SK-MEL-5 (cell line): ENCODE measurements at regions not wholly inside any gene's neighbourhood (a gene's known extent, or its start where the extent isn't known, plus 50 kb on each side); places are given as distances from the start of the nearest gene placed in this dataset.
A peak's percentile ranks its signal among the peaks of the same experiment; 100 is the strongest.

Experiments
- DNase-seq: peaks from one replicate; pipeline ENCODE4 v3.0.0-alpha.2; 2016; ENCODE audit warnings: low read depth, low spot score
- in situ Hi-C: cut with HindIII; loops from 2 replicates; pipeline ENCODE4 v1.10.0; 2016; ENCODE audit warnings: low sequenced_read_pairs, high pct_unique_total_duplicates, low pct_unique_long_range_greater_than_20kb

- in situ Hi-C loops, result no loop called here
Measured at GRCh38 chr6:37102299-37103168, 67.4 kb upstream of the PIM1 start.

GRCh38 chr6:37103169-37104039 lies 66.5 kb upstream of the PIM1 start:
- no peak for DNase-seq
- in situ Hi-C loops, result no loop called here

More at GRCh38 chr6:37102299-37103168, 67.4 kb upstream of the PIM1 start:
- DNase-seq, result peak; percentile 61

GRCh38 chr6:37104824-37105147 lies 65.2 kb upstream of the PIM1 start:
- no peak for DNase-seq
- in situ Hi-C loops, result no loop called here

DNA sequence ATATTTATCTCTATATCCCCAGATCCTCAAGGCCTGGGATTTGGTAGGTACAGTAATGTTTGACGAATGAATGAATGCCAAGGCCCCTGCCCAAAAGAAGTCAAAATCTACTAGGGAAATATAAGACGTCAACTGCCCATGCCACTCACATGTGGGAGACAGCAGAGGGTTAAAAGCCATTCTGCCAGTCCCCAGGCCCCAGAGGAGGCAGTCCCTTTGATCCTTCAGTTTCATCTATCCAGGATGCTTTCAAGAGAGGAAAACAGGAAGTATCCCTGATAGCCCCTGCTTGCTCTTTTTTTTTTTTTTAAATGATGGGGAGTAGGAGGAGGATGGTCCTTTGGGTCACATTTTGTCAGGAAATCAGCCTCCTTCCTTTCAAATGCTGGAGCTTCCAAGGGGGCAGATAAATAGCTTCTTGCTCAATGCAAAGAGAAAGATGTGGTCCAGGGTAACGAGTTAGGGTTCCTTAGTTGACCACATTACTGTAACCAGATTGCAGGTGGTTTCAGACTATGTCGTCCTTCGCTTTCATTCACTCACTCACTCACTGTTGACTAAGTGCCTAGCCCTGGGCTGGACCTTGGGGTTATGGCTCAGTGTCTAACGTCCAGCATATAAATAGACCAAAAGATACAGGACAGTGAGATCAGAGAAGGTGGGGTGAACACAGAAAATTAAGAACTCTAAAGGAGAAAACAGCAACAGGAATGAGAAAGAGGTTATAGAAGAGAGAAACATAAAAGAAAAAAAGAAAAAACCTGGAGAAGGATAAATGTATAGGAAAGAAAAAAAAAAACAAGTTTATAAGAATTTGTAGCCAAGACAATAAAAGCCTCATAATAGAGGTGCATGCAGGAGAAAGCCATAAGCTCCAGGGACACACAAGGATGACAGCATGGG lies 64.6 kb upstream of the PIM1 start:
- no peak for DNase-seq

GRCh38 chr6:37106051-37106363 lies 63.9 kb upstream of the PIM1 start:
- in situ Hi-C loops, result no loop called here
- DNase-seq, result no peak

More for the DNA sequence above, 64.6 kb upstream of the PIM1 start:
- in situ Hi-C loops, result no loop called here

DNA sequence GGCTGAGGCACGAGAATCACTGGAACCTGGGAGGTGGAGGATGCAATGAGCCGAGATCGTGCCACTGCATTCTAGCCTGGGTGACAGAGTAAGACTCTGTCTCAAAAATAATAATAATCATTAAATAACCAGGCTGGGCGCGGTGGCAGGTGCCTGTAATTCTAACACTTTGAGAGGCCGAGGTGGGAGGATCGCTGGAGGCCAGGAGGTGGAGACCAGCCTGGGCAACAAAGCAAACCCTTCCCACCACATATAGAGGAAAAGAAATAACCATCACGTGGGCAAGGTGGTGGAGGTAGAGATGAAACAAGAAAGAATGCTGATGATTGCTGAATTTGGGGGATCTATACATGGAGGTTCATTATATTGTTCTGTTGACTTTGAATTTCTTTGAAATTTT lies 63.4 kb upstream of the PIM1 start:
- in situ Hi-C loops, result no loop called here
- DNase-seq, result no peak

GRCh38 chr6:37106982-37107491 lies 62.9 kb upstream of the PIM1 start:
- in situ Hi-C loops, result no loop called here
- no peak for DNase-seq

- in situ Hi-C loops, result no loop called here
- DNase-seq, result peak; percentile 34
Measured at GRCh38 chr6:37109714-37110499, 60.0 kb upstream of the PIM1 start.

DNA sequence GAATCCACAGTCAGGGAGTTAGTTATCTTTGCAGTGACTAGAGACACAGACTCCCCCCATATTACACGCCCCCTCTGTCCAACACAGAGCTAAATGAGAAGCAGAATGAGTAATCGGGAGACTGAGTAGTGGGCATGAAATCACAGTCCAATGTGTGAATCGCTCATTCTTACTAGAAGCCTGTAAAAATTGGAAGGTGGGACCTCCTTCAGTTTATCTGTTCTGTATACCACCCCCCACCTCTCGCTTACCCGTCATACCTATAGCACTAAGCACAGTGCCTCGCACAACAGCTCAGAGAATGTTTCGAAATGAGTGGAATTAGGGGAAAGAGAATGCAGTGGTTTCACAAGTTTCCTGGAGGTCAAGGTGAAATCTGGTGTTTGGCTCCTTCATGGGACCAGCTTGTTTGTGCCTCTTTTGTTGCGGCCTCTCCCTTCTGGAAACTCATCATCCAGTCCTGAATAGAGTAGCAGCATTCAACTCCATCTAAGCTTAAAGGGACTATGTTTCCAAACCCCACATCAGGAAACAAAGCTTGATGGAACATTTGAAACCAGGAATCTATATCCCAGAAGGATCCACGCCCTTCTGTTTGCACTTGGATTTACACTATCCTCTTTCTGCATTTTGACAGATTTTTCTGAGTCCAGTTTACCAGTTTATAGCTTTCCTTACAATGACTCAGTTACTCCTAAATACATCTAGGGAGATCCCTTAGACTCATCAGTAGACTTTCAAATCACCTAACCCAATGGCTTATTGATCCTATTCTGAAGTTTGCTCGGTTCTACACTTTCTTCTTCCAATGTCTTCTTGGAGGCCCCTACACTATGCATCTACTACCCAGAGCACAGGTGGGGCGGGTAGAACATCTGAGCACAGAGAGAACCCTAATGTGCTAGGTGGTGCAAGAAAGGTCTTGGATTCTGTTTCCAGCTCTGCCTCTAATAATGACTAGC lies 59.2 kb upstream of the PIM1 start:
- DNase-seq, result no peak
- in situ Hi-C loops, result no loop called here

- DNase-seq, result no peak
- in situ Hi-C loops, result no loop called here
Measured at GRCh38 chr6:37113976-37114375, 56.0 kb upstream of the PIM1 start.

GRCh38 chr6:37114612-37115011 lies 55.3 kb upstream of the PIM1 start:
- in situ Hi-C loops, result no loop called here
- DNase-seq, result no peak

DNA sequence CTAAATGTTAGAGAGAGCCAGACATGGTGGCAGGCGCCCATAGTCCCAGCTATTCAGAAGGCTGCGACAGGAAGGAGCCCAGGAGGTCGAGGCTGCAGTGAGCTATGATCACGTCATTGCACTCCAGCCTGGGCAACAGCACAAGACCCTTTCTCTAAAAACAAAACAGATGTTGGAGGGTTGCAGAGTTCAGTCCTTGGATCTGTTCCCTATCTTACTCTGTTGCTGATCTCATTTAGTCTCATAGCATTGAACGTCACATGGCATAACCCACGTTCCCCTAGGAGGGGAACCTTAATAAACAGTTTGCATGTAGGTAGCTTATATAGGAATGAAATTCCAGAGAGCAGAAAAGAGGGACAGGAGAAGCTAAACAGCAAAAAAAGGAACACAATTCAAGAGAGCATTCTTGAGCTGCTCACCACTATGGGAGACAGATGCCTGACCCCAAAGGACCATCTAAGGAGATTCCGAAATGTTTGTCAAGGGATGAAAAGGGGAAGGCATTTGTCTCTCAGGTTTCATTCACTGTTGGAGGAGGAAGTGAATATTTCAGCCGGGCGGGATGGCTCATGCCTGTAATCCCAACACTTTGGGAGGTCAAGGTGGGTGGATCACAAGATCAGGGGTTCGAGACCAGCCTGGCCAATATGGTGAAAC lies 54.6 kb upstream of the PIM1 start:
- DNase-seq, result no peak
- in situ Hi-C loops, result no loop called here

DNA sequence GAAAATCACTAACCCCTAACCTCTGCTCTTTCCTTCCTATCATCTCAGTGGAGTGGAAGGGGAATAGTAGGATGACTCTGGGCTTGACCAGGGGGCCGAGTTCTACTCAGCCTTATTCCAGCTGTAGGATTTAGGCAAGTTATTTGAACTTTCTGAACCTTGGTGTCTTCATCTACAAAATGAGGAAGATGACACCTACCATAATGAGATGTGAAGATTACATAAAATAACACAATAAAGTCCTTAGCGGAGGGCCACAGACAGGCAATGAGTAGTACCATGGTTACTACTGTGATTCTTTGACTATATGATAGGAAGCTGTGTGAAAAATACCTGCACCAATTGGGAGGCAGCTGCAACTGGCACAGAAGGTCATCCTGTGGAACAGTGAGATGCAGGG lies 53.6 kb upstream of the PIM1 start:
- in situ Hi-C loops, result no loop called here
- no peak for DNase-seq

GRCh38 chr6:37119387-37119886 lies 50.5 kb upstream of the PIM1 start:
- in situ Hi-C loops, result no loop called here
- no peak for DNase-seq
